OCI-LY1 (cell line): ENCODE measurements at regions not wholly inside any gene's neighbourhood (a gene's known extent, or its start where the extent isn't known, plus 50 kb on each side); places are given as distances from the start of the nearest gene placed in this dataset.

ENCODE experiments used
- H2AFZ ChIP-seq: fragments of 200-600 bp; sonication (generic), shearing (Covaris generic); 2 replicates; pipeline ENCODE4 v1.6.0; 2014; ENCODE audit warnings: antibody characterized with exemption, mild to moderate bottlenecking, low read length
- H3F3A ChIP-seq: fragments of 200-600 bp; sonication (generic), shearing (Covaris generic); 2 replicates; pipeline ENCODE4 v1.6.0; 2014; ENCODE audit warnings: mild to moderate bottlenecking, antibody characterized with exemption, low read length, moderate library complexity; ENCODE audit not compliant: insufficient read depth
- H3K27ac ChIP-seq: fragments of 200-600 bp; sonication (generic); 2 replicates; pipeline ENCODE4 v1.5.1; 2014; ENCODE audit warnings: low read length, mixed run types, mild to moderate bottlenecking, low read depth; ENCODE audit not compliant: poor library complexity, severe bottlenecking
- H3K27me3 ChIP-seq: fragments of 200-600 bp; sonication (generic); 2 replicates; pipeline ENCODE4 v1.6.0; 2014; ENCODE audit warnings: antibody characterized with exemption, mild to moderate bottlenecking, low read length, moderate library complexity; ENCODE audit not compliant: insufficient read depth
- H3K36me3 ChIP-seq: fragments of 200-600 bp; sonication (generic); 2 replicates; pipeline ENCODE4 v1.6.1; 2014; ENCODE audit warnings: mild to moderate bottlenecking, antibody characterized with exemption, low read length, moderate library complexity, mixed read lengths; ENCODE audit not compliant: insufficient read depth
- H3K4me1 ChIP-seq: fragments of 200-600 bp; sonication (generic); 2 replicates; pipeline ENCODE4 v1.5.1; 2014; ENCODE audit warnings: mild to moderate bottlenecking, low read length, moderate library complexity; ENCODE audit not compliant: insufficient read depth, severe bottlenecking
- H3K4me2 ChIP-seq: fragments of 200-600 bp; sonication (generic), shearing (Covaris generic); 2 replicates; pipeline ENCODE4 v1.6.1; 2014; ENCODE audit warnings: low read length
- H3K4me3 ChIP-seq: fragments of 200-600 bp; sonication (generic); 2 replicates; pipeline ENCODE4 v1.5.1; 2014; ENCODE audit warnings: low read length, low read depth, mild to moderate bottlenecking, mixed read lengths; ENCODE audit not compliant: poor library complexity, severe bottlenecking
- H3K79me2 ChIP-seq: fragments of 200-600 bp; shearing (Covaris generic); 2 replicates; pipeline ENCODE4 v1.6.1; 2016; ENCODE audit warnings: mixed run types, low read length, mixed read lengths; ENCODE audit not compliant: insufficient read depth
- H3K9ac ChIP-seq: fragments of 200-600 bp; sonication (generic), shearing (Covaris generic); 2 replicates; pipeline ENCODE4 v1.6.1; 2014; ENCODE audit warnings: mild to moderate bottlenecking, low read length, mixed read lengths
- H3K9me2 ChIP-seq: fragments of 200-600 bp; sonication (generic), shearing (Covaris generic); 2 replicates; pipeline ENCODE4 v1.6.1; 2014; ENCODE audit warnings: low read depth, mild to moderate bottlenecking, low read length, mixed read lengths
- H3K9me3 ChIP-seq: fragments of 200-600 bp; shearing (Covaris generic); 2 replicates; pipeline ENCODE4 v1.6.1; 2014; ENCODE audit warnings: low read length, mixed read lengths
- H4K20me1 ChIP-seq: fragments of 200-600 bp; sonication (generic), shearing (Covaris generic); 2 replicates; pipeline ENCODE4 v1.6.0; 2016; ENCODE audit warnings: mild to moderate bottlenecking, low read length; ENCODE audit not compliant: insufficient read depth
- EZH2 ChIP-seq: fragments of 200-600 bp; sonication (generic), shearing (Covaris generic); IDR thresholded peaks from 2 replicates; pipeline ENCODE4 v1.8.0; 2017; ENCODE audit warnings: borderline replicate concordance, mixed run types, mild to moderate bottlenecking, antibody characterized with exemption, low read length, moderate library complexity, mixed read lengths
- TF ChIP-seq, protein P1 (sequence below): fragments of 200-600 bp; sonication (generic), shearing (Covaris generic); IDR thresholded peaks from 2 replicates; pipeline ENCODE4 v1.5.1; 2017; ENCODE audit warnings: mild to moderate bottlenecking, antibody characterized with exemption, low read length, moderate library complexity, mixed read lengths

DNA sequence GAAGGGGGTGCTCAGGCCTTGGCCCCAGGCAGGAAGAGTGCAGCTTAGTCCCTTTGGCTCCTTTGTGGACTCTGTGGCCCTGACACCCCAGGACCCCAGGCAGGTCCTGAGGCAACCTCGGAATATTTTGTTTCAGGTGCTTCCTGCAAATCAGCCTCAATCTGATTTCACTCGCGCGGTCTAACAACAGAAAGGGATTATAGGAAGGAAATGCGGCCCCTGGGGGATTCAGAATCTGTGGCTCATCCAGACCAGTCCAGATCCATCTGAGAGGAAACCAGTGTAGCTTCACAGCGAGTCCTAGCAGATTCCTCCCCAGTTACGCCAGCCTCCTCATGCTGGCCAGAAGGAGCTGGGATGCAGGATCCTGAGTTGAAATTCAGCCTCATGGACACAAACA lies 59.5 kb upstream of the YWHAQ start:
- Histone ChIP-seq H3K36me3 (no peaks in the 10 kb centered on the region), H3K4me1 (no peaks in the 10 kb centered on the region), H3K27me3 (0 out of 2 replicates have a peak, but pooled peaks cover 6% of the 10 kb centered on the region), H3K79me2 (no peaks in the 10 kb centered on the region), H3K27ac (no peak overlapping the region), H3K4me3 (no peak overlapping the region), H3K4me2 (no peak overlapping the region), H3K9ac (no peak overlapping the region), H2AFZ (no peak overlapping the region), H3K9me3 (no peaks in the 10 kb centered on the region), H3K9me2 (no peaks in the 10 kb centered on the region), H4K20me1 (no peaks in the 10 kb centered on the region), H3F3A (no peaks in the 10 kb centered on the region)
- TF ChIP-seq, protein P1, sequence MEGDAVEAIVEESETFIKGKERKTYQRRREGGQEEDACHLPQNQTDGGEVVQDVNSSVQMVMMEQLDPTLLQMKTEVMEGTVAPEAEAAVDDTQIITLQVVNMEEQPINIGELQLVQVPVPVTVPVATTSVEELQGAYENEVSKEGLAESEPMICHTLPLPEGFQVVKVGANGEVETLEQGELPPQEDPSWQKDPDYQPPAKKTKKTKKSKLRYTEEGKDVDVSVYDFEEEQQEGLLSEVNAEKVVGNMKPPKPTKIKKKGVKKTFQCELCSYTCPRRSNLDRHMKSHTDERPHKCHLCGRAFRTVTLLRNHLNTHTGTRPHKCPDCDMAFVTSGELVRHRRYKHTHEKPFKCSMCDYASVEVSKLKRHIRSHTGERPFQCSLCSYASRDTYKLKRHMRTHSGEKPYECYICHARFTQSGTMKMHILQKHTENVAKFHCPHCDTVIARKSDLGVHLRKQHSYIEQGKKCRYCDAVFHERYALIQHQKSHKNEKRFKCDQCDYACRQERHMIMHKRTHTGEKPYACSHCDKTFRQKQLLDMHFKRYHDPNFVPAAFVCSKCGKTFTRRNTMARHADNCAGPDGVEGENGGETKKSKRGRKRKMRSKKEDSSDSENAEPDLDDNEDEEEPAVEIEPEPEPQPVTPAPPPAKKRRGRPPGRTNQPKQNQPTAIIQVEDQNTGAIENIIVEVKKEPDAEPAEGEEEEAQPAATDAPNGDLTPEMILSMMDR: no peak
- no peak for TF ChIP-seq EZH2

DNA sequence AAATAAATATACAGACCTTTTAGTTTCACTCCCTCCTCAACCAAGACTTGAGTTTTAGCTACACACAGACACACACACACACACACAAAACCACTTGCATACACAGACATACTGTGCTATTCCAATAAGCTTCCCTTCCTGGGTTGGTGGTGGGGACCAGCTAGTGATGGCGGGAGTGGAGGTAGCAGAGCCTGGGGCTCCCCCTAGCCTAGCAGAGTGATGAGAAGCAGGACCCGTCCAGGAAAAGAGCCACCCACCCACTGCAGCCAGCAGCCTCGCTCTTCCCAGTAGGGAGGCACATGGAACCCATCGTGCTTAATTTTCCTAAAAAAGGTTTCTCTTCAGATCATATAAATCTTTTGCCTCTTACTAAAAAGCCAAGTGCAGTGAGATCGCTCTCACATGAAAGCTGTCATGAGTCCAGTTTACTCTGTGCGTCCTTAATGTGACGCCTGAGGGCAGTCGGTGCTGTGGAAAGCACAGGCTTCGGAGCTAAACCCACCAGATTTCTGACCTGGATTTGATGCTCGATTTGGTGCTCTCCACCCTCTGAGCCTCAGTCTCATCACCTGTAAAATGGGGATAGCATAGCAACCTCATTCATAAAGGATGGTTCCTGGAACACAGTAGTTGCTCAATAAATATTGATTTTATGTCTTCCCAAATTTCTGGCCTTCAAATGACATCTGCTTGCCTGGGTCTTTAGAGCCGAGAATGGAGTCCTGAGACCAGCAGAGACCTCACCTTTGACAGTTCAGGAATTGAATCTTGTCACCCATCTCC lies 60.1 kb upstream of the YWHAQ start:
- 0 out of 2 replicates have a peak, but pooled peaks cover 6% of the 10 kb centered on the region for H3K27me3 ChIP-seq
- no peaks in the 10 kb centered on the region for H3K4me1 ChIP-seq
- no peaks in the 10 kb centered on the region for H3K9me3 ChIP-seq
- H3K9ac ChIP-seq: no peak overlapping the region
- H3F3A ChIP-seq: no peaks in the 10 kb centered on the region
- no peaks in the 10 kb centered on the region for H3K79me2 ChIP-seq
- H3K4me2 ChIP-seq: no peak overlapping the region
- TF ChIP-seq, protein P1: no peak
- TF ChIP-seq EZH2: no peak
- no peaks in the 10 kb centered on the region for H4K20me1 ChIP-seq
- H3K4me3 ChIP-seq: no peak overlapping the region
- H3K36me3 ChIP-seq: no peaks in the 10 kb centered on the region
- no peaks in the 10 kb centered on the region for H3K9me2 ChIP-seq
- H3K27ac ChIP-seq: no peak overlapping the region
- H2AFZ ChIP-seq: no peak overlapping the region

DNA sequence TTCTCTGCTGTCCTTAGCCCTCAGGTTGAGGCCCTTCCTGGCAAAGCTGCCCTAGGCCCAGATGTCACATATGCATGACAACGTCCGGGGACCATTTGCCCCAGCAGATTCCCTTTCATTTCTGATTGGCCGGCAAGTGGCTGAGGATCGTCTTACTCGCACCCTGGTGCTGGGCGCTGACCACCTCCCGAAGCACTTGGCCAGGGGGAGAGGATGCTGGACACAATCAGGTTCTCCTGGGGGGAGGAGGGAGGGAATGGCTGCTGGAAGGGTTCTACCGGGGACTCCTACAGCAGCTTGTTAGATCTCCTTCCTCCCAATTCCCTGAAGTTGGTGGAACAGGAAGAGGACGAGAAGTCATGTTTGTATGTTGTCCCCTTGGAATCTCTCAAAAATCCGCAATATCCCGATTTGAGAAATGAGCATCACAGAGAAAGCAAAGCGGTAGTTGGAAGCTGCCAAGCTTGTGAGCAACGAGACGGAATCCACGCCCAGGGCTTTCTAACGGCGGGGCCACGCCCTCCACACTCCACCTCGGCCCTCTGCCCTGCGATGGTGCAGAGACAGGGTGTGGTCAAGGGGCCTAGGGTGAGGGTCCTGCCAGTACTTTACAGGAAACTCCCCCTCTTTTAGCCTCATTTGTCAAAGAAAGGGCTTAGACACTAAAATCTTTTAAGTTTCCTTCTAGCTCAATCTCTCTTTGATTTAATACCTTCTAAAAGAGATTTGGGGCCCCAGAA lies 61.8 kb upstream of the YWHAQ start:
- Histone ChIP-seq H2AFZ (no peak overlapping the region), H3K79me2 (no peaks in the 10 kb centered on the region), H3K9me3 (no peaks in the 10 kb centered on the region), H3K36me3 (no peaks in the 10 kb centered on the region), H3K4me1 (no peaks in the 10 kb centered on the region), H4K20me1 (no peaks in the 10 kb centered on the region), H3K9ac (no peak overlapping the region), H3F3A (no peaks in the 10 kb centered on the region), H3K27me3 (0 out of 2 replicates have a peak, but pooled peaks cover 6% of the 10 kb centered on the region), H3K4me3 (no peak overlapping the region), H3K27ac (no peak overlapping the region), H3K4me2 (no peak overlapping the region), H3K9me2 (no peaks in the 10 kb centered on the region)
- TF ChIP-seq, protein P1: no peak
- TF ChIP-seq EZH2: no peak
